Neural progenitor cell (in vitro differentiated cells): ENCODE measurements at regions not wholly inside any gene's neighbourhood (a gene's known extent, or its start where the extent isn't known, plus 50 kb on each side); places are given as distances from the start of the nearest gene placed in this dataset.

ENCODE experiments used
- DNase-seq: peaks from one replicate; pipeline ENCODE4 v3.0.0-alpha.2; 2016; ENCODE audit warnings: low spot score
- H2AFZ ChIP-seq: fragments of 200-600 bp; sonication (generic); replicated peaks from 2 replicates; pipeline ENCODE4 v1.6.1; 2016; ENCODE audit warnings: antibody characterized with exemption
- H3F3A ChIP-seq: fragments of 200-600 bp; sonication (generic); 2 replicates; pipeline ENCODE4 v1.6.1; 2016; ENCODE audit warnings: antibody characterized with exemption, low read depth
- H3K27ac ChIP-seq: fragments of 200-600 bp; sonication (generic); 2 replicates; pipeline ENCODE4 v1.5.1; 2016; ENCODE audit warnings: mild to moderate bottlenecking
- H3K27me3 ChIP-seq: fragments of 200-600 bp; sonication (generic); 2 replicates; pipeline ENCODE4 v1.6.1; 2016; ENCODE audit warnings: mild to moderate bottlenecking, moderate library complexity
- H3K36me3 ChIP-seq: fragments of 200-600 bp; sonication (generic); 2 replicates; pipeline ENCODE4 v1.5.1; 2016
- H3K4me1 ChIP-seq: fragments of 200-600 bp; sonication (generic); 2 replicates; pipeline ENCODE4 v1.6.1; 2016; ENCODE audit warnings: mixed run types
- H3K4me2 ChIP-seq: fragments of 200-600 bp; sonication (generic); 2 replicates; pipeline ENCODE4 v1.6.1; 2016
- H3K4me3 ChIP-seq: fragments of 200-600 bp; sonication (generic); 2 replicates; pipeline ENCODE4 v1.5.1; 2016
- H3K79me2 ChIP-seq: fragments of 200-600 bp; sonication (generic); 2 replicates; pipeline ENCODE4 v1.6.1; 2016; ENCODE audit warnings: low read depth
- H3K9ac ChIP-seq: fragments of 200-600 bp; sonication (generic); 2 replicates; pipeline ENCODE4 v1.6.1; 2016
- H3K9me3 ChIP-seq: fragments of 200-600 bp; sonication (generic); 2 replicates; pipeline ENCODE4 v1.5.1; 2016; ENCODE audit warnings: low read depth
- H4K20me1 ChIP-seq: fragments of 200-600 bp; sonication (generic); 2 replicates; pipeline ENCODE4 v1.6.1; 2016; ENCODE audit warnings: low read depth
- H3K27ac Mint-ChIP-seq: 3 replicates; pipeline ENCODE4 v1.8.0; 2021; ENCODE audit warnings: mixed read lengths
- H3K27me3 Mint-ChIP-seq: 2 replicates; pipeline ENCODE4 v1.8.0; 2022; ENCODE audit warnings: low read depth, mild to moderate bottlenecking, inconsistent platforms, moderate library complexity, mixed read lengths; ENCODE audit not compliant: insufficient read depth
- H3K36me3 Mint-ChIP-seq: 3 replicates; pipeline ENCODE4 v1.8.0; 2021; ENCODE audit warnings: mixed read lengths
- H3K4me1 Mint-ChIP-seq: 3 replicates; pipeline ENCODE4 v1.8.0; 2021; ENCODE audit warnings: mixed read lengths
- H3K4me3 Mint-ChIP-seq: 3 replicates; pipeline ENCODE4 v1.8.0; 2021; ENCODE audit warnings: mild to moderate bottlenecking, moderate library complexity, mixed read lengths
- H3K9me3 Mint-ChIP-seq: 3 replicates; pipeline ENCODE4 v1.8.0; 2020; ENCODE audit warnings: mixed read lengths
- CTCF ChIP-seq: fragments of 200-600 bp; sonication (generic); IDR thresholded peaks from 2 replicates; pipeline ENCODE4 v1.5.1; 2017; ENCODE audit warnings: antibody characterized with exemption, mild to moderate bottlenecking
- EZH2 ChIP-seq: fragments of 200-600 bp; sonication (generic); IDR thresholded peaks from 2 replicates; pipeline ENCODE4 v1.6.1; 2017; ENCODE audit warnings: antibody characterized with exemption, mild to moderate bottlenecking, moderate library complexity
- EZH2phosphoT487 ChIP-seq: fragments of 200-600 bp; sonication (generic); IDR thresholded peaks from 2 replicates; pipeline ENCODE4 v1.6.1; 2017; ENCODE audit warnings: antibody characterized with exemption

GRCh38 chr14:83455561-83455960 lies 1921.9 kb upstream of the SEL1L start:
- no peak for TF ChIP-seq CTCF
- TF ChIP-seq EZH2, result no peak
- no peak for TF ChIP-seq EZH2phosphoT487
- H3K9ac ChIP-seq, result no peak overlapping the region
- H3K9me3 Mint-ChIP-seq, result peaks cover 23% of the 10 kb centered on the region
- no peak overlapping the region for H3K4me3 ChIP-seq
- no peaks in the 10 kb centered on the region for H3K27me3 ChIP-seq
- no peaks in the 10 kb centered on the region for H4K20me1 ChIP-seq
- no peak overlapping the region for H3K27ac Mint-ChIP-seq
- H3K79me2 ChIP-seq, result no peaks in the 10 kb centered on the region
- DNase-seq, result no peak
- H3K4me2 ChIP-seq, result no peak overlapping the region
- peaks cover 3% of the 10 kb centered on the region for H3K9me3 ChIP-seq
- no peak overlapping the region for H2AFZ ChIP-seq
- no peaks in the 10 kb centered on the region for H3K36me3 ChIP-seq
- no peaks in the 10 kb centered on the region for H3K36me3 Mint-ChIP-seq
- no peaks in the 10 kb centered on the region for H3F3A ChIP-seq
- H3K4me3 Mint-ChIP-seq, result no peak overlapping the region
- no peak overlapping the region for H3K27ac ChIP-seq
- no peaks in the 10 kb centered on the region for H3K4me1 ChIP-seq
- no peaks in the 10 kb centered on the region for H3K27me3 Mint-ChIP-seq
- H3K4me1 Mint-ChIP-seq, result no peaks in the 10 kb centered on the region

- no peaks in the 10 kb centered on the region for H3F3A ChIP-seq
- no peak overlapping the region for H3K4me2 ChIP-seq
- H3K9ac ChIP-seq, result no peak overlapping the region
- H3K4me3 Mint-ChIP-seq, result no peak overlapping the region
- H3K27ac ChIP-seq, result no peak overlapping the region
- no peak for DNase-seq
- no peak overlapping the region for H2AFZ ChIP-seq
- peaks cover 19% of the 10 kb centered on the region for H3K9me3 Mint-ChIP-seq
- TF ChIP-seq CTCF (no peak), EZH2 (no peak), EZH2phosphoT487 (no peak)
- no peak overlapping the region for H3K27ac Mint-ChIP-seq
- no peaks in the 10 kb centered on the region for H3K27me3 ChIP-seq
- H3K9me3 ChIP-seq, result peaks cover 3% of the 10 kb centered on the region
- no peaks in the 10 kb centered on the region for H3K4me1 ChIP-seq
- H3K4me3 ChIP-seq, result no peak overlapping the region
- no peaks in the 10 kb centered on the region for H3K4me1 Mint-ChIP-seq
- no peaks in the 10 kb centered on the region for H3K27me3 Mint-ChIP-seq
- no peaks in the 10 kb centered on the region for H3K36me3 Mint-ChIP-seq
- H4K20me1 ChIP-seq, result no peaks in the 10 kb centered on the region
- H3K79me2 ChIP-seq, result no peaks in the 10 kb centered on the region
- H3K36me3 ChIP-seq, result no peaks in the 10 kb centered on the region
These were observed 1927.9 kb upstream of the SEL1L start for GRCh38 chr14:83461521-83461920.

- Histone ChIP-seq H3K36me3 (no peaks in the 10 kb centered on the region), H3K9me3 (peaks cover 3% of the 10 kb centered on the region), H3K4me3 (no peak overlapping the region), H3K27ac (no peak overlapping the region), H3K4me1 (no peaks in the 10 kb centered on the region), H3K4me2 (no peak overlapping the region), H3K79me2 (no peaks in the 10 kb centered on the region), H3K9ac (no peak overlapping the region), H4K20me1 (no peaks in the 10 kb centered on the region), H3K27me3 (no peaks in the 10 kb centered on the region), H3F3A (no peaks in the 10 kb centered on the region), H2AFZ (no peak overlapping the region)
- H3K9me3 Mint-ChIP-seq, result peaks cover 19% of the 10 kb centered on the region
- no peak for TF ChIP-seq CTCF
- no peak for TF ChIP-seq EZH2
- no peaks in the 10 kb centered on the region for H3K4me1 Mint-ChIP-seq
- H3K4me3 Mint-ChIP-seq, result no peak overlapping the region
- no peak overlapping the region for H3K27ac Mint-ChIP-seq
- DNase-seq, result no peak
- no peaks in the 10 kb centered on the region for H3K36me3 Mint-ChIP-seq
- no peaks in the 10 kb centered on the region for H3K27me3 Mint-ChIP-seq
These were observed 1929.1 kb upstream of the SEL1L start for GRCh38 chr14:83462759-83463158.
